ENCODE measurements at regions not wholly inside any gene's neighbourhood (a gene's known extent, or its start where the extent isn't known, plus 50 kb on each side); places are given as distances from the start of the nearest gene placed in this dataset.

DNA sequence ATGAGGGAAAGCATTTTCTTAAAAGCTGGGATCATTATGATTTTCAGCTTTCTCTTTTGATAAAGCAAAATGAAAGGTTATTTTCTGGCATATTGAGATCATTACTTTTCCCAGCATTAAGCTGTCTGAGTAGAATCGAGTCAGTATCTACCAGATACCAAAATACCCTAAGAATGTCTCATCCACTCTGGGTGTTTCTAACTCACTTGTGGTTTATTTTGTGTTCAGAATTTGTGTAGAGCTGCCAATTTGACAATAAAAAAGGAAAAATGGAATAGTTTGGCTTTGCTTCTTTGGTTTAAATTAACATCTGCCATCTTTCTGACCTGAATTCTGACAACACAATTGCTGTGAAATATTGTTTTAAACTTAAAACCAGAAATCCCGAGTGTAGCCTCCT, 438.7 kb upstream of the ARGLU1 start:
- Histone ChIP-seq H3K9ac (ENCODE audit: low read length) (no peak overlapping the region), H2AFZ (ENCODE audit: low read depth, low read length) (no peak overlapping the region), H3F3A (ENCODE audit: insufficient read depth, low read length, poor library complexity, severe bottlenecking) (no peaks in the 10 kb centered on the region), H3K27ac (ENCODE audit: low read length) (no peak overlapping the region), H3K4me2 (ENCODE audit: low read length) (no peak overlapping the region), H4K20me1 (ENCODE audit: insufficient read depth) (no peaks in the 10 kb centered on the region), H3K4me3 (ENCODE audit: low read length) (no peak overlapping the region), H3K9me3 (ENCODE audit: low read length) (no peaks in the 10 kb centered on the region), H3K79me2 (replicated peaks; ENCODE audit: insufficient read depth, low read length) (no peaks in the 10 kb centered on the region), H3K36me3 (ENCODE audit: insufficient read depth, low read length) (no peaks in the 10 kb centered on the region), H3K9me2 (ENCODE audit: insufficient read depth, low read length) (no peaks in the 10 kb centered on the region), H3K27me3 (ENCODE audit: insufficient read depth, low read depth, low read length) (no peaks in the 10 kb centered on the region)
- no peak for TF ChIP-seq RAD21 (conservative IDR thresholded peaks at IDR 0.05)
- no peak for TF ChIP-seq TAF1 (IDR thresholded peaks at IDR 0.05; ENCODE audit: low read depth)
- TF ChIP-seq, protein P1, sequence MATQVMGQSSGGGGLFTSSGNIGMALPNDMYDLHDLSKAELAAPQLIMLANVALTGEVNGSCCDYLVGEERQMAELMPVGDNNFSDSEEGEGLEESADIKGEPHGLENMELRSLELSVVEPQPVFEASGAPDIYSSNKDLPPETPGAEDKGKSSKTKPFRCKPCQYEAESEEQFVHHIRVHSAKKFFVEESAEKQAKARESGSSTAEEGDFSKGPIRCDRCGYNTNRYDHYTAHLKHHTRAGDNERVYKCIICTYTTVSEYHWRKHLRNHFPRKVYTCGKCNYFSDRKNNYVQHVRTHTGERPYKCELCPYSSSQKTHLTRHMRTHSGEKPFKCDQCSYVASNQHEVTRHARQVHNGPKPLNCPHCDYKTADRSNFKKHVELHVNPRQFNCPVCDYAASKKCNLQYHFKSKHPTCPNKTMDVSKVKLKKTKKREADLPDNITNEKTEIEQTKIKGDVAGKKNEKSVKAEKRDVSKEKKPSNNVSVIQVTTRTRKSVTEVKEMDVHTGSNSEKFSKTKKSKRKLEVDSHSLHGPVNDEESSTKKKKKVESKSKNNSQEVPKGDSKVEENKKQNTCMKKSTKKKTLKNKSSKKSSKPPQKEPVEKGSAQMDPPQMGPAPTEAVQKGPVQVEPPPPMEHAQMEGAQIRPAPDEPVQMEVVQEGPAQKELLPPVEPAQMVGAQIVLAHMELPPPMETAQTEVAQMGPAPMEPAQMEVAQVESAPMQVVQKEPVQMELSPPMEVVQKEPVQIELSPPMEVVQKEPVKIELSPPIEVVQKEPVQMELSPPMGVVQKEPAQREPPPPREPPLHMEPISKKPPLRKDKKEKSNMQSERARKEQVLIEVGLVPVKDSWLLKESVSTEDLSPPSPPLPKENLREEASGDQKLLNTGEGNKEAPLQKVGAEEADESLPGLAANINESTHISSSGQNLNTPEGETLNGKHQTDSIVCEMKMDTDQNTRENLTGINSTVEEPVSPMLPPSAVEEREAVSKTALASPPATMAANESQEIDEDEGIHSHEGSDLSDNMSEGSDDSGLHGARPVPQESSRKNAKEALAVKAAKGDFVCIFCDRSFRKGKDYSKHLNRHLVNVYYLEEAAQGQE (IDR thresholded peaks at IDR 0.05; ENCODE audit: borderline replicate concordance) = no peak
- no peak for TF ChIP-seq MXI1 (conservative IDR thresholded peaks at IDR 0.05; ENCODE audit: poor library complexity, severe bottlenecking)
- TF ChIP-seq POLR2AphosphoS5 (IDR thresholded peaks at IDR 0.05) = no peak
- TF ChIP-seq EP300 (conservative IDR thresholded peaks at IDR 0.05; ENCODE audit: poor library complexity, severe bottlenecking) = no peak
- TF ChIP-seq, protein P2, sequence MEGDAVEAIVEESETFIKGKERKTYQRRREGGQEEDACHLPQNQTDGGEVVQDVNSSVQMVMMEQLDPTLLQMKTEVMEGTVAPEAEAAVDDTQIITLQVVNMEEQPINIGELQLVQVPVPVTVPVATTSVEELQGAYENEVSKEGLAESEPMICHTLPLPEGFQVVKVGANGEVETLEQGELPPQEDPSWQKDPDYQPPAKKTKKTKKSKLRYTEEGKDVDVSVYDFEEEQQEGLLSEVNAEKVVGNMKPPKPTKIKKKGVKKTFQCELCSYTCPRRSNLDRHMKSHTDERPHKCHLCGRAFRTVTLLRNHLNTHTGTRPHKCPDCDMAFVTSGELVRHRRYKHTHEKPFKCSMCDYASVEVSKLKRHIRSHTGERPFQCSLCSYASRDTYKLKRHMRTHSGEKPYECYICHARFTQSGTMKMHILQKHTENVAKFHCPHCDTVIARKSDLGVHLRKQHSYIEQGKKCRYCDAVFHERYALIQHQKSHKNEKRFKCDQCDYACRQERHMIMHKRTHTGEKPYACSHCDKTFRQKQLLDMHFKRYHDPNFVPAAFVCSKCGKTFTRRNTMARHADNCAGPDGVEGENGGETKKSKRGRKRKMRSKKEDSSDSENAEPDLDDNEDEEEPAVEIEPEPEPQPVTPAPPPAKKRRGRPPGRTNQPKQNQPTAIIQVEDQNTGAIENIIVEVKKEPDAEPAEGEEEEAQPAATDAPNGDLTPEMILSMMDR (IDR thresholded peaks at IDR 0.05; ENCODE audit: poor library complexity, severe bottlenecking) = no peak

DNA sequence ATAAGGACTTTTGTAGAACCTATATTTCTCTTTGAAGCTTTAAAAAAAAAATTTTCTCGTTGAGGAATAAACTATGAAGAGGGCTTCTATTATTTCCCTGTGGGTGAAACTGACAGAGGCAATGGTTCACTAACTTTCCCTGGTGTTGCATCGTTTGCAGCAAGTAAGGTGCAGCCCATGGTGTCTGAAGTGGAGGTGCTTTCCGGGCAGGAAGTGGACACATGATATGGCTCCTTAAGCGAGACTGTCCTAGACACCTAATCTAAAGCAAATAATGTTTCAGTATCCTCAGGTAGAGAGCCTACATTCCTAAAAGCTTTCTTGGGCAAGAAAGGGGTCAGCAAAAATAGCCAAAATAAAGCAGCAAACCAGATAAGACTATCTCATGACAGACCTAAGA, 437.6 kb upstream of the ARGLU1 start:
- Histone ChIP-seq H3K27ac (ENCODE audit: low read length) (no peak overlapping the region), H4K20me1 (ENCODE audit: insufficient read depth) (no peaks in the 10 kb centered on the region), H3K9me2 (ENCODE audit: insufficient read depth, low read length) (no peaks in the 10 kb centered on the region), H2AFZ (ENCODE audit: low read depth, low read length) (no peak overlapping the region), H3K79me2 (replicated peaks; ENCODE audit: insufficient read depth, low read length) (no peaks in the 10 kb centered on the region), H3K36me3 (ENCODE audit: insufficient read depth, low read length) (no peaks in the 10 kb centered on the region), H3K27me3 (ENCODE audit: insufficient read depth, low read depth, low read length) (no peaks in the 10 kb centered on the region), H3K4me3 (ENCODE audit: low read length) (no peak overlapping the region), H3K4me2 (ENCODE audit: low read length) (no peak overlapping the region), H3F3A (ENCODE audit: insufficient read depth, low read length, poor library complexity, severe bottlenecking) (no peaks in the 10 kb centered on the region), H3K9me3 (ENCODE audit: low read length) (no peaks in the 10 kb centered on the region), H3K9ac (ENCODE audit: low read length) (no peak overlapping the region)
- TF ChIP-seq RAD21 (conservative IDR thresholded peaks at IDR 0.05) (no peak), EZH2 (IDR thresholded peaks at IDR 0.05; ENCODE audit: borderline replicate concordance, insufficient read depth, low read length, poor library complexity, severe bottlenecking) (no peak), POLR2AphosphoS5 (IDR thresholded peaks at IDR 0.05) (no peak), EP300 (conservative IDR thresholded peaks at IDR 0.05; ENCODE audit: poor library complexity, severe bottlenecking) (no peak), TAF1 (IDR thresholded peaks at IDR 0.05; ENCODE audit: low read depth) (no peak), SMC3 (conservative IDR thresholded peaks at IDR 0.05; ENCODE audit: poor library complexity) (no peak), MXI1 (conservative IDR thresholded peaks at IDR 0.05; ENCODE audit: poor library complexity, severe bottlenecking) (no peak)
- TF ChIP-seq, protein P1 (IDR thresholded peaks at IDR 0.05; ENCODE audit: borderline replicate concordance) = no peak
- TF ChIP-seq, protein P2 (IDR thresholded peaks at IDR 0.05; ENCODE audit: poor library complexity, severe bottlenecking) = no peak

All from neural cell (in vitro differentiated cells).